ENCODE measurements at regions not wholly inside any gene's neighbourhood (a gene's known extent, or its start where the extent isn't known, plus 50 kb on each side); places are given as distances from the start of the nearest gene placed in this dataset.

GRCh38 chr11:69382131-69383128 is 88.5 kb downstream of the MYEOV start:
- Mint-ChIP-seq H3K27ac (peak overlapping the region in 1 of 2 donors; percentile 19), H3K4me3 (peak overlapping the region in 1 of 2 donors; percentile 58)

GRCh38 chr11:69383372-69384250 is 89.7 kb downstream of the MYEOV start:
- ATAC-seq (no peak), DNase-seq (no peak)
- no peaks in the 10 kb centered on the region for H3K4me1 Mint-ChIP-seq
- H3K4me3 Mint-ChIP-seq, result no peak overlapping the region
- H3K27me3 Mint-ChIP-seq, result no peaks in the 10 kb centered on the region
- H3K27ac Mint-ChIP-seq, result no peak overlapping the region
- H3K9me3 Mint-ChIP-seq, result peaks cover 14 to 22% of the 10 kb centered on the region in 2 donors

More at GRCh38 chr11:69382131-69383128, 88.5 kb downstream of the MYEOV start:
- ATAC-seq, result peak; percentile 73
- Mint-ChIP-seq H3K9me3 (peaks cover 3 to 10% of the 10 kb centered on the region in 2 donors), H3K4me1 (no peaks in the 10 kb centered on the region), H3K27me3 (no peaks in the 10 kb centered on the region)
- peak in 1 of 2 donors; percentile 54 for DNase-seq

- Mint-ChIP-seq H3K9me3 (peaks cover 14 to 29% of the 10 kb centered on the region in 2 donors), H3K27me3 (no peaks in the 10 kb centered on the region), H3K4me3 (no peak overlapping the region), H3K4me1 (no peaks in the 10 kb centered on the region), H3K27ac (no peak overlapping the region)
- no peak for DNase-seq
- no peak for ATAC-seq
These were observed 90.5 kb downstream of the MYEOV start for GRCh38 chr11:69384251-69385143.

- H3K4me3 Mint-ChIP-seq, result no peak overlapping the region
- no peaks in the 10 kb centered on the region for H3K4me1 Mint-ChIP-seq
- DNase-seq (no peak), ATAC-seq (no peak)
- no peaks in the 10 kb centered on the region for H3K27me3 Mint-ChIP-seq
- peaks cover 14 to 36% of the 10 kb centered on the region in 2 donors for H3K9me3 Mint-ChIP-seq
- no peak overlapping the region for H3K27ac Mint-ChIP-seq
These were observed 91.3 kb downstream of the MYEOV start for GRCh38 chr11:69385144-69385820.

- DNase-seq, result no peak
- Mint-ChIP-seq H3K27ac (no peak overlapping the region), H3K9me3 (peaks cover 14 to 36% of the 10 kb centered on the region in 2 donors), H3K27me3 (no peaks in the 10 kb centered on the region), H3K4me1 (no peaks in the 10 kb centered on the region), H3K4me3 (no peak overlapping the region)
- no peak for ATAC-seq
These were observed 92.0 kb downstream of the MYEOV start for GRCh38 chr11:69385832-69386427.

GRCh38 chr11:69386594-69387408 is 92.8 kb downstream of the MYEOV start:
- Mint-ChIP-seq H3K27me3 (no peaks in the 10 kb centered on the region), H3K4me3 (no peak overlapping the region), H3K27ac (no peak overlapping the region), H3K4me1 (no peaks in the 10 kb centered on the region), H3K9me3 (peaks cover 14 to 36% of the 10 kb centered on the region in 2 donors)
- ATAC-seq (no peak), DNase-seq (no peak)

- DNase-seq (no peak), ATAC-seq (no peak)
- Mint-ChIP-seq H3K4me3 (no peak overlapping the region), H3K9me3 (peaks cover 14 to 36% of the 10 kb centered on the region in 2 donors), H3K4me1 (no peaks in the 10 kb centered on the region), H3K27me3 (no peaks in the 10 kb centered on the region), H3K27ac (no peak overlapping the region)
These were observed 93.5 kb downstream of the MYEOV start for GRCh38 chr11:69387409-69387885.

- ATAC-seq (no peak), DNase-seq (no peak)
- H3K4me1 Mint-ChIP-seq, result no peaks in the 10 kb centered on the region
These were observed 93.3 kb upstream of the LINC01488 start for GRCh38 chr11:69388210-69388609.

GRCh38 chr11:69388661-69389060 is 92.8 kb upstream of the LINC01488 start:
- Mint-ChIP-seq H3K4me3 (no peak overlapping the region), H3K9me3 (peaks cover 14 to 36% of the 10 kb centered on the region in 2 donors), H3K27ac (no peak overlapping the region), H3K4me1 (no peaks in the 10 kb centered on the region), H3K27me3 (no peaks in the 10 kb centered on the region)
- DNase-seq (no peak), ATAC-seq (no peak)

More at GRCh38 chr11:69388210-69388609, 93.3 kb upstream of the LINC01488 start:
- Mint-ChIP-seq H3K27me3 (no peaks in the 10 kb centered on the region), H3K9me3 (peaks cover 14 to 36% of the 10 kb centered on the region in 2 donors), H3K27ac (no peak overlapping the region), H3K4me3 (no peak overlapping the region)

GRCh38 chr11:69390561-69390960 is 90.9 kb upstream of the LINC01488 start:
- Mint-ChIP-seq H3K9me3 (peaks cover 14 to 36% of the 10 kb centered on the region in 2 donors), H3K27me3 (no peaks in the 10 kb centered on the region), H3K4me3 (no peak overlapping the region), H3K4me1 (no peaks in the 10 kb centered on the region), H3K27ac (no peak overlapping the region)
- ATAC-seq (no peak), DNase-seq (no peak)

GRCh38 chr11:69391192-69392103 is 90.0 kb upstream of the LINC01488 start:
- no peaks in the 10 kb centered on the region for H3K27me3 Mint-ChIP-seq
- no peak overlapping the region for H3K4me3 Mint-ChIP-seq
- no peak for ATAC-seq
- H3K27ac Mint-ChIP-seq, result no peak overlapping the region
- DNase-seq, result no peak
- no peaks in the 10 kb centered on the region for H3K4me1 Mint-ChIP-seq
- H3K9me3 Mint-ChIP-seq, result peaks cover 14 to 36% of the 10 kb centered on the region in 2 donors

- Mint-ChIP-seq H3K27me3 (no peaks in the 10 kb centered on the region), H3K27ac (no peak overlapping the region), H3K9me3 (peaks cover 13 to 29% of the 10 kb centered on the region in 2 donors), H3K4me3 (no peak overlapping the region), H3K4me1 (no peaks in the 10 kb centered on the region)
- ATAC-seq (no peak), DNase-seq (no peak)
These were observed 89.3 kb upstream of the LINC01488 start for GRCh38 chr11:69392104-69392653.

Measured in stimulated activated naive CD8-positive, alpha-beta T cell treated with anti-CD3 and anti-CD28 coated beads, Interleukin-15, amount 100 ng/mL, for 72 hours (primary cell).